Activated naive CD8-positive, alpha-beta T cell treated with anti-CD3 and anti-CD28 coated beads for 36 hours (primary cell): ENCODE measurements at regions not wholly inside any gene's neighbourhood (a gene's known extent, or its start where the extent isn't known, plus 50 kb on each side); places are given as distances from the start of the nearest gene placed in this dataset.

Source experiments
- DNase-seq: peaks from one replicate; pipeline ENCODE4 v3.0.0; 2021
- H3K27ac Mint-ChIP-seq: one replicate; pipeline ENCODE4 v1.8.0; 2022; ENCODE audit warnings: mild to moderate bottlenecking, moderate library complexity, mixed read lengths
- H3K27me3 Mint-ChIP-seq: one replicate; pipeline ENCODE4 v1.8.0; 2022; ENCODE audit warnings: mild to moderate bottlenecking, mixed read lengths
- H3K36me3 Mint-ChIP-seq: one replicate; pipeline ENCODE4 v1.8.0; 2021; ENCODE audit warnings: mild to moderate bottlenecking, mixed read lengths
- H3K4me1 Mint-ChIP-seq: one replicate; pipeline ENCODE4 v1.8.0; 2021; ENCODE audit warnings: mixed read lengths
- H3K4me3 Mint-ChIP-seq: one replicate; pipeline ENCODE4 v1.8.0; 2022; ENCODE audit warnings: mild to moderate bottlenecking, moderate library complexity, mixed read lengths
- H3K9me3 Mint-ChIP-seq: one replicate; pipeline ENCODE4 v1.8.0; 2022; ENCODE audit warnings: mixed read lengths

DNA sequence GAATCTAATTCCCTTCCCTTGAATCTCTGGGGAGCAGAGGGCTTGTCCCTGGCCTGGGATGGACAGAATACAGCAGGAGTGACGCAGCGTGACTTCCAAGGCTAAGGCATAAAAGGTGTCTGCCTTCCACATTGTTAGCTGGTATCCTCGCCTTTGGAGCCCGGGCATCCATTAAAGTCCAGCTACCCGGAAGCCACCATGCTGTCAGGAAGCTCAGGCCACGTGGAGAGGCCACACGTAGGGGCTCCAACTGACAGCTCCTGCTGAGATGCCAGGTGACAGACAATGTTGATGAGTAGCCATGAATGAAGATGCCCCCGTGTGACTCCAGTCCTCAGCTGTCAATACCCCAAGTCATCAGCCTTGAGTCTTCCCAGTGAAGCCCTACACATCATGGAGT, 99.9 kb downstream of the OAT start:
- Mint-ChIP-seq H3K27me3 (no peaks in the 10 kb centered on the region), H3K27ac (no peak overlapping the region), H3K9me3 (peaks cover 2% of the 10 kb centered on the region), H3K36me3 (no peaks in the 10 kb centered on the region), H3K4me3 (no peak overlapping the region), H3K4me1 (no peaks in the 10 kb centered on the region)
- no peak for DNase-seq

- Mint-ChIP-seq H3K27ac (no peak overlapping the region), H3K27me3 (no peaks in the 10 kb centered on the region), H3K36me3 (no peaks in the 10 kb centered on the region)
Measured at GRCh38 chr10:124318076-124318475, 100.6 kb downstream of the OAT start.

GRCh38 chr10:124316326-124316725, 102.4 kb downstream of the OAT start:
- DNase-seq = no peak
- peaks cover 2% of the 10 kb centered on the region for H3K9me3 Mint-ChIP-seq
- H3K27me3 Mint-ChIP-seq = no peaks in the 10 kb centered on the region
- H3K27ac Mint-ChIP-seq = no peak overlapping the region
- H3K4me1 Mint-ChIP-seq = no peaks in the 10 kb centered on the region
- H3K4me3 Mint-ChIP-seq = no peak overlapping the region
- H3K36me3 Mint-ChIP-seq = no peaks in the 10 kb centered on the region

More at GRCh38 chr10:124318076-124318475, 100.6 kb downstream of the OAT start:
- no peak for DNase-seq
- Mint-ChIP-seq H3K9me3 (peaks cover 2% of the 10 kb centered on the region), H3K4me1 (no peaks in the 10 kb centered on the region), H3K4me3 (no peak overlapping the region)

GRCh38 chr10:124315591-124316270, 103.0 kb downstream of the OAT start:
- H3K36me3 Mint-ChIP-seq = no peaks in the 10 kb centered on the region

GRCh38 chr10:124313374-124313773, 105.3 kb downstream of the OAT start:
- H3K4me1 Mint-ChIP-seq = no peaks in the 10 kb centered on the region
- no peak overlapping the region for H3K4me3 Mint-ChIP-seq
- no peak overlapping the region for H3K27ac Mint-ChIP-seq
- H3K36me3 Mint-ChIP-seq = no peaks in the 10 kb centered on the region
- peaks cover 2% of the 10 kb centered on the region for H3K9me3 Mint-ChIP-seq
- H3K27me3 Mint-ChIP-seq = no peaks in the 10 kb centered on the region
- DNase-seq = no peak

More at GRCh38 chr10:124315591-124316270, 103.0 kb downstream of the OAT start:
- H3K9me3 Mint-ChIP-seq = peaks cover 2% of the 10 kb centered on the region
- no peaks in the 10 kb centered on the region for H3K4me1 Mint-ChIP-seq
- no peak overlapping the region for H3K27ac Mint-ChIP-seq
- no peaks in the 10 kb centered on the region for H3K27me3 Mint-ChIP-seq
- no peak for DNase-seq
- no peak overlapping the region for H3K4me3 Mint-ChIP-seq

DNA sequence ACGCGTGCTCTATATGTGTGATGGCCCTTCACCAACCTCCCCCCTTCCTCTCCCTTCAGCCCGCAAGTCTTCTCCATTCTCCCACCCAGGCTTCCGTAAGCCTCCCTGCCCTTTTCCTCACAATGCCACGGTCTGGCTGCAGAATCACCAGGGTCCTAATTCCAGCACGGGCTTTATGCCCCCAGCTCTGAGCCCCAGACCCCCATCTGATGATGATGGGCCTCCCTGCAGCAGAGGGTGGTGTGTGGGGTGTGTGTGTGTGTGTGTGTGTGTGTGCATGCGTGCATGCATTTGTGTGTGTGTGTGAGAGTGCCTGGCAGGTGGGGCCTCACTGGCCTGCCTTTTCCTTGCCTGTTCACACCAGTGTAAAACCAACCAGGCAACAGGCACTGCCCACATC, 109.9 kb downstream of the OAT start:
- no peak for DNase-seq
- Mint-ChIP-seq H3K27me3 (no peaks in the 10 kb centered on the region), H3K36me3 (no peaks in the 10 kb centered on the region), H3K4me3 (no peak overlapping the region), H3K4me1 (no peaks in the 10 kb centered on the region), H3K27ac (no peak overlapping the region), H3K9me3 (no peaks in the 10 kb centered on the region)

DNA sequence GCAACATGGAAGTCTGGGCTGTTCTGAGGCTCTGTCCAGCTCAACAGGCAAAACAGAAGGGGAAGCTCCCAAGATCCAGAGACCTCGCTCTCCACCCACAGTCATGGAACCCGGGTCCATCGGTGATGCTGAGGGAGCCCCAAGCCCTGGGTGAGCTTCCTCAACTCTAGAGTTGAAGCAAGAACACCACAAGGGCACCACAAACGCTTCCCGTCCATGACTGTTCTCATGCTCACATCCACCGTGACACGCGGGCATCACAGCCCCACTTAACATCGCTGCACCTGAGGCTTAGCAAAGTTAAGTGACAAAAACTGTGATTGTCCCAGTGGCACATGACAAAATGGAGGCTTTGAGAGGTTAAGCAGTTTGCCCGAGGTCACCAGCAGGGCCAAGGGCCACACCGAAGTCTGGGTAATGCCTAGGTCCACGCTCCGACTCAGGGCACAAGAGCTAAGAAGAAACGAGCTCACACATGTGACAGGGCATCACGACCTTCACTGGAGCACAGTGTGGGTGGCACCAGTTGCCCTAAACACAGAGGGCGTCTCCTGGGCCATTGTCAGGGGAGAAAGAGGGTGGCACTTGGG, 110.6 kb downstream of the OAT start:
- DNase-seq = no peak
- H3K9me3 Mint-ChIP-seq = no peaks in the 10 kb centered on the region
- H3K4me3 Mint-ChIP-seq = no peak overlapping the region
- H3K36me3 Mint-ChIP-seq = no peaks in the 10 kb centered on the region
- no peak overlapping the region for H3K27ac Mint-ChIP-seq
- H3K27me3 Mint-ChIP-seq = no peaks in the 10 kb centered on the region
- H3K4me1 Mint-ChIP-seq = no peaks in the 10 kb centered on the region

- H3K36me3 Mint-ChIP-seq = no peaks in the 10 kb centered on the region
- H3K4me3 Mint-ChIP-seq = no peak overlapping the region
- H3K4me1 Mint-ChIP-seq = no peaks in the 10 kb centered on the region
- DNase-seq = no peak
- H3K27ac Mint-ChIP-seq = no peak overlapping the region
- no peaks in the 10 kb centered on the region for H3K27me3 Mint-ChIP-seq
- no peaks in the 10 kb centered on the region for H3K9me3 Mint-ChIP-seq
Measured at GRCh38 chr10:124307591-124307990, 111.1 kb downstream of the OAT start.

DNA sequence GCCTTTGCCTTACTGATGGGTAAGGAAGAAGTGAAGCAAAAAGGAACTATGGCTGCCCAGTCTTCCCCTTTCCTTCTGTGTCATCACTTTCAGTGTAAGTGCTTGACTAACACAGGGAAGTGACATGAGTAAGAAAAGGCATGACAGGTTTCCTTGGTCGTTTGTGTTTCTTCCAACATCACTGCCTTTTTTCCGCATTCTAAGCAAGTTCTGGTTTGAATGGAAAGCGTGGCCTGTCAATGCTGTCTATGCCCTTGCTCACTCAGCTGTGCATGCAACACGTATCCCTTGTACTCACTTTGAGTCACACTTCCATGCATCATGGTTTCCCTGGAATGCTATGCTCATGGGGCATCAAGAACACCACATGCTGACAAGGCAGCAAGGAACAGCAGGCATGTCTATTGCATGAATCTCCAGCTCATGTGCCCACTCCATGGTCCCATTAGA, 111.8 kb downstream of the OAT start:
- no peaks in the 10 kb centered on the region for H3K27me3 Mint-ChIP-seq
- DNase-seq = no peak
- no peaks in the 10 kb centered on the region for H3K36me3 Mint-ChIP-seq
- no peak overlapping the region for H3K27ac Mint-ChIP-seq
- no peak overlapping the region for H3K4me3 Mint-ChIP-seq
- no peaks in the 10 kb centered on the region for H3K4me1 Mint-ChIP-seq
- H3K9me3 Mint-ChIP-seq = no peaks in the 10 kb centered on the region

DNA sequence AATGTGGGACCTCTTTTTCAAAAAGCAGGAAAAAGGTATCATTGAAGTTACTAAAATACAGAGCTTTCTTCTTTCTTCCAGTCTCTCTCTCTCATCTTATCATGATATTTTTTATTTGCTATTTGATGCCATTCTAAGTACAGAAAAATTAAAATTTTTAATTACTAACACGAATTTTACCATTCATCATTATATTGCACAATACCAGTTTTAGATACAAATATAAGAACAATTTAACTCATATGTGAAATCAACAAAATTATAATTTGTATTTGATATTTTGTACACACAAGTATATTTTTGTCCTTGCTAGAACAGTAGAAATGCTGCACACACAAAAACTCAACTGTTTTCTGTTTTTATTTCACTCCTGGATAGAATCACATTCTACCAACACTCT, 112.2 kb downstream of the OAT start:
- Mint-ChIP-seq H3K27me3 (no peaks in the 10 kb centered on the region), H3K36me3 (no peaks in the 10 kb centered on the region), H3K4me1 (no peaks in the 10 kb centered on the region), H3K4me3 (no peak overlapping the region), H3K9me3 (no peaks in the 10 kb centered on the region), H3K27ac (no peak overlapping the region)
- no peak for DNase-seq

DNA sequence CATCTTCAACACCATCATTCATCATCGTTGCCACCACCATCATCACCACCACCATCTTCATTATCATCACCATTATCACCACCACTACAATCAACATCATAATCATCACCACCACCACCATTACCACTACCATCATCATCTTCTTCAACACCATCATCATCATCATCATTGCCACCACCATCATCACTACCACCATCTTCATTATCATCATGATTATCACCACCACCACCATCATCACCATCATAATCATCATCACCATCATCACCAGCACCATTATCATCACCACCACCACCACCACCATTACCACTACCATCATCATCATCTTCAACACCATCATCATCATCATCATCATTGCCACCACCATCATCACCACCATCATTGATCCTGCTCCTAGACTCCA, 112.7 kb downstream of the OAT start:
- Mint-ChIP-seq H3K27ac (no peak overlapping the region), H3K4me1 (no peaks in the 10 kb centered on the region), H3K27me3 (peaks cover under 1% of the 10 kb centered on the region), H3K4me3 (no peak overlapping the region), H3K9me3 (peaks cover under 1% of the 10 kb centered on the region), H3K36me3 (no peaks in the 10 kb centered on the region)
- DNase-seq = no peak

DNA sequence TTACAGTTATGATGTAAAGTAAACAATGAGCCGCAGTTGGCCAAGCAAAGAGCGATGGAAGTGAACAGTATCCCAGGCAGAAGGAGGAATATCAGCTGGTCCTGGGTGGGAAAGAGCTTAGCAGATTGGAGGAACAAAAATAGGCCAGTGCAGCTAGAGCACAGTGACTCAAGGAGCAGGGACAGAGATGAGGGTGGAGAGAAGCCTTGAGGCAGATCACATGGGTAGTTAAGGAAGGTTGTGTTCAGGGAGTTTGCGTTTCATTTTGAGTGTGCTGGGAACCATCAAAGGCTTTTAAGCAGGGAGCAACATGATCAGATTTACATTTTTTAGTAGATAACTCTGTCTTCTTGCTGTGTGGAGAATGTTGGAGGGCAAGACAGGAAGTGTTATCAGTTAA, 113.6 kb downstream of the OAT start:
- H3K9me3 Mint-ChIP-seq = peaks cover 5% of the 10 kb centered on the region
- H3K27ac Mint-ChIP-seq = no peak overlapping the region
- H3K36me3 Mint-ChIP-seq = no peaks in the 10 kb centered on the region
- no peaks in the 10 kb centered on the region for H3K4me1 Mint-ChIP-seq
- no peak for DNase-seq
- no peak overlapping the region for H3K4me3 Mint-ChIP-seq
- H3K27me3 Mint-ChIP-seq = peaks cover 4% of the 10 kb centered on the region

DNA sequence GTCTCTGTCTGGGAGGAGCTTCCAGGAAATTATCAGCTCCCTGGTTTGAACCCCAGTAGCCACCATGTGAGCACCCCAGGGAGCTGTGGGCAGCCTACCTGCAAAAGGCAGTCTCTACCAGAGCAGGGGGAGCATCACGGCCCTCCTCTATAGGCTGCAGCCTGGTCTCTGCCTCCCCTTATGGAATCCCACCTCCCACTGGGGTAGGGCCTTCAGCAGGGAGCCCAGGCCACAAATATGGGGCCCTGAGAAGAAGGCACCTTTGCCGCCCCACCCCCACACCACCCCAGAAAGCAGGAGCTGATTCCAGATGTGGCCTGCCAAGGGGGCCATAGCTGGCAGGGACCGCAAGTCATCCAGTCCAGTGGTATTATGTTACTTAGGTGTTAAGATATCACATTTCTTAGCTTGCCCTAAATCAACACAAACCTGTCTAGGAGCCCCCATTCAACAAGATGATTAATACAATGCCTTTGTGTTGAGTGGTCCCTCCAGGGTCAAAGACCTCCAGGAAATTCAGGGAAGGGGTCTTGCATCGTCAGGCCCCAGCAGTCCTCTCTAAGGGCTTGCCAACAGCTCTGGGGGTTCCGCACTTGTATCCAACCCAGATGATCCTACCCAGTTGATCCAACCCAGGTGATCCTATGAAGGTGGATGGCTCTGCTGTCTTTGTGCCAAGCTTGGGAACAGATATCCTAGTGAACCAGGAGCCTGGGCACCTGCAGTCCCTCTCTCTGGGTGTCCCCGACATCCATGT, 114.9 kb downstream of the OAT start:
- DNase-seq = no peak
- peaks cover 5% of the 10 kb centered on the region for H3K9me3 Mint-ChIP-seq
- no peak overlapping the region for H3K27ac Mint-ChIP-seq
- H3K4me1 Mint-ChIP-seq = no peaks in the 10 kb centered on the region
- no peak overlapping the region for H3K4me3 Mint-ChIP-seq
- H3K27me3 Mint-ChIP-seq = peaks cover 4% of the 10 kb centered on the region
- no peaks in the 10 kb centered on the region for H3K36me3 Mint-ChIP-seq

- Mint-ChIP-seq H3K4me1 (no peaks in the 10 kb centered on the region), H3K9me3 (peaks cover 5% of the 10 kb centered on the region), H3K36me3 (no peaks in the 10 kb centered on the region), H3K27ac (no peak overlapping the region), H3K27me3 (peaks cover 4% of the 10 kb centered on the region), H3K4me3 (no peak overlapping the region)
- no peak for DNase-seq
Measured at GRCh38 chr10:124302951-124303505, 115.7 kb downstream of the OAT start.

- H3K9me3 Mint-ChIP-seq = peaks cover 5% of the 10 kb centered on the region
- no peak for DNase-seq
- H3K4me3 Mint-ChIP-seq = no peak overlapping the region
- no peaks in the 10 kb centered on the region for H3K4me1 Mint-ChIP-seq
- peaks cover 4% of the 10 kb centered on the region for H3K27me3 Mint-ChIP-seq
- no peak overlapping the region for H3K27ac Mint-ChIP-seq
- no peaks in the 10 kb centered on the region for H3K36me3 Mint-ChIP-seq
Measured at GRCh38 chr10:124301736-124302135, 117.0 kb downstream of the OAT start.
